ENCODE measurements at regions not wholly inside any gene's neighbourhood (a gene's known extent, or its start where the extent isn't known, plus 50 kb on each side); places are given as distances from the start of the nearest gene placed in this dataset.

- Histone ChIP-seq H3K27ac (ENCODE audit: low read length) (no peak overlapping the region), H3K9me3 (ENCODE audit: low read length) (no peaks in the 10 kb centered on the region), H3K4me2 (ENCODE audit: low read length) (no peak overlapping the region), H3F3A (ENCODE audit: low read length, unreplicated experiment) (no peaks in the 10 kb centered on the region), H4K20me1 (ENCODE audit: low read length) (no peaks in the 10 kb centered on the region), H3K27me3 (ENCODE audit: low read length) (no peaks in the 10 kb centered on the region), H3K36me3 (ENCODE audit: low read depth, low read length) (no peaks in the 10 kb centered on the region), H3K4me3 (ENCODE audit: low read length) (no peak overlapping the region), H3K4me1 (ENCODE audit: insufficient read depth, low read length) (no peaks in the 10 kb centered on the region), H3K9ac (ENCODE audit: low read length) (no peak overlapping the region), H3K79me2 (ENCODE audit: low read length) (no peaks in the 10 kb centered on the region), H2AFZ (ENCODE audit: low read length) (no peak overlapping the region), H3K9me2 (replicated peaks; ENCODE audit: low read length) (no peaks in the 10 kb centered on the region)
- intact Hi-C loops (cut with micrococcal nuclease) = no loop called here
- POLR2A ChIA-PET (ENCODE audit: unreplicated experiment) = no interaction called here
- CTCF ChIA-PET = no interaction called here
- no TSS peak for BruUV-seq (replicated peaks)
- no peak for DNase-seq
- no peak for ATAC-seq
- no peak for TF ChIP-seq EZH2phosphoT487 (IDR thresholded peaks at IDR 0.05; ENCODE audit: borderline replicate concordance, low read length)
- TF ChIP-seq, protein P1, sequence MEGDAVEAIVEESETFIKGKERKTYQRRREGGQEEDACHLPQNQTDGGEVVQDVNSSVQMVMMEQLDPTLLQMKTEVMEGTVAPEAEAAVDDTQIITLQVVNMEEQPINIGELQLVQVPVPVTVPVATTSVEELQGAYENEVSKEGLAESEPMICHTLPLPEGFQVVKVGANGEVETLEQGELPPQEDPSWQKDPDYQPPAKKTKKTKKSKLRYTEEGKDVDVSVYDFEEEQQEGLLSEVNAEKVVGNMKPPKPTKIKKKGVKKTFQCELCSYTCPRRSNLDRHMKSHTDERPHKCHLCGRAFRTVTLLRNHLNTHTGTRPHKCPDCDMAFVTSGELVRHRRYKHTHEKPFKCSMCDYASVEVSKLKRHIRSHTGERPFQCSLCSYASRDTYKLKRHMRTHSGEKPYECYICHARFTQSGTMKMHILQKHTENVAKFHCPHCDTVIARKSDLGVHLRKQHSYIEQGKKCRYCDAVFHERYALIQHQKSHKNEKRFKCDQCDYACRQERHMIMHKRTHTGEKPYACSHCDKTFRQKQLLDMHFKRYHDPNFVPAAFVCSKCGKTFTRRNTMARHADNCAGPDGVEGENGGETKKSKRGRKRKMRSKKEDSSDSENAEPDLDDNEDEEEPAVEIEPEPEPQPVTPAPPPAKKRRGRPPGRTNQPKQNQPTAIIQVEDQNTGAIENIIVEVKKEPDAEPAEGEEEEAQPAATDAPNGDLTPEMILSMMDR (conservative IDR thresholded peaks at IDR 0.05; ENCODE audit: low read depth, low read length) = no peak
- no peak for TF ChIP-seq EZH2 (IDR thresholded peaks at IDR 0.05; ENCODE audit: low read length, unreplicated experiment)
Measured at GRCh38 chr4:33425936-33426335, 2705.8 kb downstream of the PCDH7 start.

DNA sequence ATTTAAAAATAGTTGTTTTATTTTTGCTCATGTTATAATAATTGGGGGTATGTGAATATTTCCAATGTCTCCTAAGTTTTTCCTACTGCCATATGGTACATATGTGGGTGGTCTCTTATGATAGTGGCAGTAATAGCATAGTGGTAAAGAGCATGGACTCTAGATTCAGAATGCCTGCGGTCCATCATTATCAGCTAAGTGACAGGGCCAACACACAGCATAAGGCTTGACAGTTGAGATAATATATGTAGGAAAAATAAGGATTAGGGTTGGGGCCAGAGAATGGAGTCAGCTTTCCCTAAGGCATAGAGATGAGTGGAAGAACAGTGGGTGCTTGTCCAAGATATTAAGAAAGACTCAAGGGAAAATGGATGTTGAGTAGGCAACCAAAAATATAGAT, 2707.5 kb downstream of the PCDH7 start:
- ATAC-seq (no peak), DNase-seq (no peak)
- Histone ChIP-seq H3K79me2 (ENCODE audit: low read length) (no peaks in the 10 kb centered on the region), H3K4me3 (ENCODE audit: low read length) (no peak overlapping the region), H3K27me3 (ENCODE audit: low read length) (no peaks in the 10 kb centered on the region), H3K9me2 (replicated peaks; ENCODE audit: low read length) (no peaks in the 10 kb centered on the region), H2AFZ (ENCODE audit: low read length) (no peak overlapping the region), H3K9me3 (ENCODE audit: low read length) (no peaks in the 10 kb centered on the region), H3K9ac (ENCODE audit: low read length) (no peak overlapping the region), H3K4me1 (ENCODE audit: insufficient read depth, low read length) (no peaks in the 10 kb centered on the region), H3K36me3 (ENCODE audit: low read depth, low read length) (no peaks in the 10 kb centered on the region), H3F3A (ENCODE audit: low read length, unreplicated experiment) (no peaks in the 10 kb centered on the region), H3K27ac (ENCODE audit: low read length) (no peak overlapping the region), H3K4me2 (ENCODE audit: low read length) (no peak overlapping the region), H4K20me1 (ENCODE audit: low read length) (no peaks in the 10 kb centered on the region)
- intact Hi-C loops (cut with micrococcal nuclease) = no loop called here
- TF ChIP-seq EZH2phosphoT487 (IDR thresholded peaks at IDR 0.05; ENCODE audit: borderline replicate concordance, low read length) (no peak), EZH2 (IDR thresholded peaks at IDR 0.05; ENCODE audit: low read length, unreplicated experiment) (no peak)
- TF ChIP-seq, protein P1 (conservative IDR thresholded peaks at IDR 0.05; ENCODE audit: low read depth, low read length) = no peak
- BruUV-seq (replicated peaks) = no TSS peak
- POLR2A ChIA-PET (ENCODE audit: unreplicated experiment) = no interaction called here
- CTCF ChIA-PET = no interaction called here

- ChIA-PET CTCF (no interaction called here), POLR2A (ENCODE audit: unreplicated experiment) (no interaction called here)
- no peak overlapping the region for H3K9ac ChIP-seq (ENCODE audit: low read length)
Measured at GRCh38 chr4:33429971-33430370, 2709.8 kb downstream of the PCDH7 start.

More at GRCh38 chr4:33429971-33430370, 2709.8 kb downstream of the PCDH7 start:
- H3K4me1 ChIP-seq (ENCODE audit: insufficient read depth, low read length) = no peaks in the 10 kb centered on the region
- H3K9me3 ChIP-seq (ENCODE audit: low read length) = no peaks in the 10 kb centered on the region
- no peaks in the 10 kb centered on the region for H3K79me2 ChIP-seq (ENCODE audit: low read length)
- TF ChIP-seq EZH2 (IDR thresholded peaks at IDR 0.05; ENCODE audit: low read length, unreplicated experiment) = no peak
- TF ChIP-seq, protein P1 (conservative IDR thresholded peaks at IDR 0.05; ENCODE audit: low read depth, low read length) = no peak
- no peak for TF ChIP-seq EZH2phosphoT487 (IDR thresholded peaks at IDR 0.05; ENCODE audit: borderline replicate concordance, low read length)
- H2AFZ ChIP-seq (ENCODE audit: low read length) = no peak overlapping the region
- no peaks in the 10 kb centered on the region for H3K36me3 ChIP-seq (ENCODE audit: low read depth, low read length)
- BruUV-seq (replicated peaks) = no TSS peak
- H3K27ac ChIP-seq (ENCODE audit: low read length) = no peak overlapping the region
- H4K20me1 ChIP-seq (ENCODE audit: low read length) = no peaks in the 10 kb centered on the region
- no peaks in the 10 kb centered on the region for H3F3A ChIP-seq (ENCODE audit: low read length, unreplicated experiment)
- DNase-seq (no peak), ATAC-seq (no peak)
- intact Hi-C loops (cut with micrococcal nuclease) = no loop called here
- H3K4me2 ChIP-seq (ENCODE audit: low read length) = no peak overlapping the region
- H3K4me3 ChIP-seq (ENCODE audit: low read length) = no peak overlapping the region
- H3K9me2 ChIP-seq (replicated peaks; ENCODE audit: low read length) = no peaks in the 10 kb centered on the region
- H3K27me3 ChIP-seq (ENCODE audit: low read length) = no peaks in the 10 kb centered on the region
